NCI-H2107 treated with DMSO at 0.1 percent for 48 hours (cell line): ENCODE measurements at regions not wholly inside any gene's neighbourhood (a gene's known extent, or its start where the extent isn't known, plus 50 kb on each side); places are given as distances from the start of the nearest gene placed in this dataset.

ENCODE experiments used
- DNase-seq: peaks from one replicate; lab custom pipeline; 2025; ENCODE audit not compliant: unreplicated experiment; lab: John Stamatoyannopoulos, UW

GRCh38 chr13:39279077-39279476 lies 240.8 kb downstream of the NHLRC3 start:
- no peak for DNase-seq

- DNase-seq = no peak
Observed at GRCh38 chr13:39281539-39282150, 243.4 kb downstream of the NHLRC3 start.

GRCh38 chr13:39282400-39282972 lies 244.2 kb downstream of the NHLRC3 start:
- DNase-seq = no peak

DNA sequence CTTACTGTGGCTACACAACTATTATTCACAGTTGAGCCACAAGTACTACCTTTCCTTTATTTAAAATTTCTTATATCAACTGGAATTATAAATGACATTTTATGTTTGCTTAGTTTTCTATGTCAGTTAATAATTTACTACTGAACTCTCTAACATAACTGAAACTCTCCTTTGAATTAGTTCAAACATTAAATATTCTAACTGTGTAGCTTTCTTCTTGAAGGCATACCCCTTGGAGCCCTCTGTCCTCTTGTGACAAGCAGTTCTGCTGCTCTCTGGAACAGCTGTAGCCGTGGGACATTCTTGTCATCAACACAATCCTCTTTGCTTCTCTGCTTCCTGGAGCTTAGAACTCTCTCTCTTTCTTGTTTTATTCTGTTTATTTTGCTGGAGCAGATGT lies 244.8 kb downstream of the NHLRC3 start:
- DNase-seq = no peak

GRCh38 chr13:39284801-39285388 lies 246.6 kb downstream of the NHLRC3 start:
- DNase-seq = no peak
